Epithelial cell of proximal tubule (primary cell): ENCODE measurements at regions not wholly inside any gene's neighbourhood (a gene's known extent, or its start where the extent isn't known, plus 50 kb on each side); places are given as distances from the start of the nearest gene placed in this dataset.
"Not testable (repeated sequence)": the region's sequence is repeated elsewhere in the genome, so short reads cannot be mapped to it uniquely, and the experiment has no call there.

Experiments
- DNase-seq: peaks from one replicate; pipeline ENCODE4 v3.0.0-alpha.2; 2011; ENCODE audit warnings: low read depth
- H3K4me3 ChIP-seq: 2 replicates; pipeline ENCODE4 v1.5.1; 2011; ENCODE audit warnings: low read depth, mild to moderate bottlenecking, low read length
- CTCF ChIP-seq: conservative IDR thresholded peaks from 2 replicates; pipeline ENCODE4 v1.5.1; 2012; ENCODE audit warnings: low read depth, mild to moderate bottlenecking, low read length

GRCh38 chrX:151042842-151043241 is 59.7 kb downstream of the HMGB3 start:
- no peak for DNase-seq
- TF ChIP-seq CTCF = no peak
- H3K4me3 ChIP-seq = no peak overlapping the region

GRCh38 chrX:151066373-151066772 is 83.2 kb downstream of the HMGB3 start:
- H3K4me3 ChIP-seq, DNase-seq: not testable (repeated sequence)

- DNase-seq = no peak
- no peak overlapping the region for H3K4me3 ChIP-seq
- TF ChIP-seq CTCF = no peak
Observed at GRCh38 chrX:151073767-151074166, 90.6 kb downstream of the HMGB3 start.

- DNase-seq = no peak
- TF ChIP-seq CTCF = no peak
- H3K4me3 ChIP-seq = no peak overlapping the region
Observed at GRCh38 chrX:151081016-151081415, 95.4 kb upstream of the GPR50 start.

- H3K4me3 ChIP-seq = peak overlapping the region; percentile 21
- no peak for DNase-seq
- peak; percentile 72 for TF ChIP-seq CTCF
Observed at GRCh38 chrX:151082077-151082948, 94.1 kb upstream of the GPR50 start.

- H3K4me3 ChIP-seq = no peak overlapping the region
- no peak for DNase-seq
- no peak for TF ChIP-seq CTCF
Observed at GRCh38 chrX:151084454-151084853, 91.9 kb upstream of the GPR50 start.

GRCh38 chrX:151085207-151085606 is 91.2 kb upstream of the GPR50 start:
- no peak for TF ChIP-seq CTCF
- no peak overlapping the region for H3K4me3 ChIP-seq
- no peak for DNase-seq
